ENCODE measurements at regions not wholly inside any gene's neighbourhood (a gene's known extent, or its start where the extent isn't known, plus 50 kb on each side); places are given as distances from the start of the nearest gene placed in this dataset.
A peak's percentile ranks its signal among the peaks of the same experiment; 100 is the strongest.

DNA sequence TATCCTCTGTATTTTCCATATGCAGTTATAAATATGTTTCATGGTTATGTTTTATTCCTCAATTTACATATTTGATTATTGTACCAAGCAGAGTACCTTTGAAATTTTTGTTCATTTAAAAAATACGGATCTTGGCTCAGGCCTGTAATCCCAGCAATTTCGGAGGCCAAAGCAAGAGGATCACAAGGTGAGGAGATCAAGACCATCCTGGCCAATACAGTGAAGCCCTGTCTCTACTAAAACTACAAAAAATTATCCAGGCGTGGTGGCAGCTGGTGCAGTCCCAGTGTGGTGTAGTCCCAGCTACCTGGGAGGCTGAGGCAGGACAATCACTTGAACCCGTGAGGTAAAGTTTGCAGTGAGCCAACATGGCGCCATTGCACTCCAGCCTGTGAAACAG is 251.2 kb upstream of the TPTE start:
- DNase-seq (ENCODE audit: low spot score): peak; percentile 41

GRCh38 chr21:10271666-10272207 is 249.6 kb upstream of the TPTE start:
- peak; percentile 0 for DNase-seq (ENCODE audit: low spot score)

- DNase-seq (ENCODE audit: low spot score): peak; percentile 40
These were observed 249.2 kb upstream of the TPTE start for GRCh38 chr21:10272216-10272615.

DNA sequence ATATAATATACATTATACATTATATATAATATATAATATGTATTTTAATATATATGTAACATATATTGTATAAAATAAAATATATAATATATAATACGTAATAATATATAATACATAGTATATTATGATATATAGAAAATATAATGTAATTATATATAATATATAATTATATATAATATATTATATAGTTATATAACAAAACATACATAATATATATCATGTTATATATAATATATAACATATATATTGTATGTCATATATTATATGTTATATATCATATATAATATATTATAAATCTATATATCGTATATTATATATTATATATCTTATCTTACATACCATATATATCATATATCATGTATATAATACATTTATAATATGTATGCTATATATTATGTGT is 248.2 kb upstream of the TPTE start:
- peak; percentile 0 for DNase-seq (ENCODE audit: low spot score)

GRCh38 chr21:10273794-10274338 is 247.5 kb upstream of the TPTE start:
- peak; percentile 0 for DNase-seq (ENCODE audit: low spot score)
